GM10266 (cell line): ENCODE measurements at regions not wholly inside any gene's neighbourhood (a gene's known extent, or its start where the extent isn't known, plus 50 kb on each side); places are given as distances from the start of the nearest gene placed in this dataset.

Source experiments
- DNase-seq: peaks from one replicate; pipeline ENCODE4 v3.0.0; 2012; ENCODE audit errors: extremely low spot score
- TF ChIP-seq, protein P1 (sequence below): IDR thresholded peaks from 2 replicates; pipeline ENCODE4 v1.5.1; 2012; ENCODE audit warnings: mild to moderate bottlenecking, low read depth; ENCODE audit not compliant: control insufficient read depth, insufficient read depth; ENCODE audit errors: missing control alignments

DNA sequence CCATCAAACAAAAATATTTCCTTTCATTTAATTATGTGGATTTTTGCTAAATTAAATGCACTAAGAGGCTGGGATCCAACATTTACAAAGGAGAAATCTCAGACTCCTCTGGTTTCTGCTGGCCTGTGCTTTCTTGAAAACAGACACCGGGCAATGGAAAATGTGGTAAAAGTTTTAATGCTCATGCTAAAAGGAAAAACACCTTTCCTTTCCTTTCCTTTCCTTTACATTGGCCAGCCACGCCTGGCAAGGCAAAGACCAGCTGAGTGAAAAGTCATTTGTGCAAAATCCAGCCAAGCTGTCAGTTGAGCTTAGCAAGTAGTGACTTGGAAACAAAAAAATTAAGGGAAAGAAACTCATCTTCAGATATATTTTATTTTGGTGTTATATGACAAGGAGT lies 240.3 kb downstream of the LACC1 start:
- DNase-seq: no peak
- TF ChIP-seq, protein P1, sequence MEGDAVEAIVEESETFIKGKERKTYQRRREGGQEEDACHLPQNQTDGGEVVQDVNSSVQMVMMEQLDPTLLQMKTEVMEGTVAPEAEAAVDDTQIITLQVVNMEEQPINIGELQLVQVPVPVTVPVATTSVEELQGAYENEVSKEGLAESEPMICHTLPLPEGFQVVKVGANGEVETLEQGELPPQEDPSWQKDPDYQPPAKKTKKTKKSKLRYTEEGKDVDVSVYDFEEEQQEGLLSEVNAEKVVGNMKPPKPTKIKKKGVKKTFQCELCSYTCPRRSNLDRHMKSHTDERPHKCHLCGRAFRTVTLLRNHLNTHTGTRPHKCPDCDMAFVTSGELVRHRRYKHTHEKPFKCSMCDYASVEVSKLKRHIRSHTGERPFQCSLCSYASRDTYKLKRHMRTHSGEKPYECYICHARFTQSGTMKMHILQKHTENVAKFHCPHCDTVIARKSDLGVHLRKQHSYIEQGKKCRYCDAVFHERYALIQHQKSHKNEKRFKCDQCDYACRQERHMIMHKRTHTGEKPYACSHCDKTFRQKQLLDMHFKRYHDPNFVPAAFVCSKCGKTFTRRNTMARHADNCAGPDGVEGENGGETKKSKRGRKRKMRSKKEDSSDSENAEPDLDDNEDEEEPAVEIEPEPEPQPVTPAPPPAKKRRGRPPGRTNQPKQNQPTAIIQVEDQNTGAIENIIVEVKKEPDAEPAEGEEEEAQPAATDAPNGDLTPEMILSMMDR: no peak

DNA sequence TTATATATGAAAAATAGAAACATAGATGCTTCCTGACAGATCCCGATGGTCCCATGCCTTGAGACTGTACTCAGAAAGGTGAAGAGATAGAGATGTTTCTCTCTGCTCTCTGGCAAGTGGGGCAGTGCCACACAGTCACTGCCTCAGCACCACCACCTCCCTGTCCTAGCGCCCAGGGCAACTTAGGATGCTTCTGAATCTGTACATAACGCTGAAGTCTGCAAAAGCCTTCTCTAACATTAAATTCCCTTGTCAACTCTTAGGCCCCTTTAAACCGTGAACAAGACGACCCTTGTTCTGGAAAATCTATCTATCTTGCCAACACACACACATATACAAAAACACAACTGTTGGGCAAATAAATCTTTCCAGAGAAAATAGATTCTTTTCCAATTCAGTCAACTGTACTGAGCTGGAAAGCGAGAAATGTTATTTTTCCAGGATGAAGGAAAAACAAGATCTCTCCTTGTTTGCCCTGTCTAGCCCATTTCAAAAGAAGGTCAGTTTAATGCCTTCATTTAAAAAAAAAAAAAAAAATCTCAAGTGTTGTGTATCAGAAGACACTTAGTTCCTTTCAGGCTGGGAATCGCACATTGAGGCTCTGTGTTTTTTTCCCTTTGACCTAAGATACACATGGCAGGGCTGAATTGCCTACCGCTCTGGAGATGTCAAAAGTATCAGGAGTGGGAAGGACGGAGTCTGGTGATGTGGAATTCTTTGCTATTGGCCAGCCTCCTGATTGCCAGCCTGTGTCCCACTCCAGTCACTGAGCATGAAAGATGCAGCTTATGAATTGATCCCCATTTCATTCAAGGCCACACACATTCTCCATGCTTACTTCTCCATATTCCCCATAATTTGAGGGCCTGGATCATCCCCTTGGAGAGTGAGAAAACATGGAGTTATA lies 241.4 kb downstream of the LACC1 start:
- TF ChIP-seq, protein P1: no peak
- no peak for DNase-seq

DNA sequence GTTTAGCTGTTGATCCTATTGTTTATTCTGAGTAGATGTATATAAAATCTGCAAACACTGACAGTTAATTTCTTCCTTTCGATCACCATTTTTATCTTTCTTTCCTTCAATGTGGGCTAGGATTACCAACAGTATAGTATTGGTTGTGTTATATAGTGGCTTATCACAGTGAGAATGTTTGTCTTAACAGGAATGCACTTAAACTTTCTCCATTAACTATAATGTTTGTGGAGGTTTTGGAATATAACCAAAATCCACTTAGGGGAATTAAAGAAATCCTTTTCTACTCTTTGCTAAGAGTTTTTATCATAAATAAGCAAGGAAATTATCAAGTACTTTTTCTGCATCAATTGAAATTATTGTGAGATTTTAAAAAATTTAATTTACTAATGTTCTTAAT lies 244.6 kb downstream of the LACC1 start:
- DNase-seq: no peak
- TF ChIP-seq, protein P1: no peak

DNA sequence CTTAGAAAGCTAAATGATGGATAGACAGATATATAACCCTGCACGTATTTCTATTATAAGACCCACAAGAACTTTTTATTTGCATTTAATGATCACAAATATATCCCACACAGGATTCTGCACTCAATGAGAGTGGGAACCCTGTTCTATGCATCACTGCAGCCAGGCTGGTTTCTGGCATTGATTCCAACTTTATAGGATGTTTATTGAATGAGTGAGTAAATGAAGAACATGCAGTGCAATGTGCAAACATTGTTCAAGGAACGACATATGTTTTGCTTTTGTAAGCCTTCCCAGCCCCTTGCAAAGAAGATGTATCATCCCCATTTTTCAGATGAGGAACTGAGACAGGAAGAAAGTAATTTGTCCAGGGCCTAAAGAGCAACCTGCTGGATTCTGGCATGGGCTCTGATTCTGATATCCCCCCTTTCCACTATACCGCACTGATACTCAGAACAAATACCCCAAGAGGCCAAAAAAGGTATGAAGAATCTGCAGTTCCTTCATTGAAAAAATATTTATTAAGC lies 246.3 kb downstream of the LACC1 start:
- DNase-seq: no peak
- TF ChIP-seq, protein P1: no peak

DNA sequence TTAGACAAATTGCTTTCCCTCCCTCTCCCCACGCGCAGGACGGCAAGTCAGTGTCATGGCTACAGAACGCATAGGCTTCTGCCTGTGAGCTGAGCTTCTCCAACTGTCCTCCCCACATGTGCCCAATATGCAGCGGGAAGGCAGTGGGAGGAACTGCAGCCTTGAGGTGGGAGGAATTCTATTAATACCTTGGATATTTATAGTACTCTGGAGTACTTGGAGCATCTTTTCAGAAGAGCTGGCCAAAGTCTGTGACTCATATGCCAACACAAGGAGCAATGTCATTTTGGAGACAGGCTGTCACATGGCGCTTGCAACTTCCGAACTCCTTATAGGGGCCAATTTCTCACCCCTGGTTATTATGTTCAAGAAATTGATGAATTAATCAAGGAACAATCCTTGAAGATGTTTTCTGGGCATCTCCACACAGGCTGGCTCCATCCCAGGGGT lies 245.0 kb upstream of the SERP2 start:
- no peak for DNase-seq
- TF ChIP-seq, protein P1: no peak

DNA sequence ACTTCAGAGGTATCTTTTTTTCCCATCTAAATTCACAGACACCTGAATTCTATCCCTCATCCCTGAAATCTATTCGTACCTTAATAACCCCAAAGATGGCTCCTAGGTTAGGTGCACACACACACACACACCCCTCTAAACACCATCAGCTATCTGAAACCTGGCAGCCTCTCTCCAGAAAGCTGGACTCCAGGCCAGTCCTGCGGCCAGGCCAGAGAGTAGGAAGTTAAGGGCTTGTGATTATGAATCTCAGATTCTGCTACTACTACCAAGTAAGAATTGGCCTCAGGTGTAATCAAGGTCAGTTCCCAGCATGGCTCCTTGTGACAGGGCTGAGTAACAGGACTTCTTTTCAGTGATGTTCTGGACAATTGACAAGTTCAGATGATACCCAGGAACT lies 244.2 kb upstream of the SERP2 start:
- TF ChIP-seq, protein P1: no peak
- no peak for DNase-seq

DNA sequence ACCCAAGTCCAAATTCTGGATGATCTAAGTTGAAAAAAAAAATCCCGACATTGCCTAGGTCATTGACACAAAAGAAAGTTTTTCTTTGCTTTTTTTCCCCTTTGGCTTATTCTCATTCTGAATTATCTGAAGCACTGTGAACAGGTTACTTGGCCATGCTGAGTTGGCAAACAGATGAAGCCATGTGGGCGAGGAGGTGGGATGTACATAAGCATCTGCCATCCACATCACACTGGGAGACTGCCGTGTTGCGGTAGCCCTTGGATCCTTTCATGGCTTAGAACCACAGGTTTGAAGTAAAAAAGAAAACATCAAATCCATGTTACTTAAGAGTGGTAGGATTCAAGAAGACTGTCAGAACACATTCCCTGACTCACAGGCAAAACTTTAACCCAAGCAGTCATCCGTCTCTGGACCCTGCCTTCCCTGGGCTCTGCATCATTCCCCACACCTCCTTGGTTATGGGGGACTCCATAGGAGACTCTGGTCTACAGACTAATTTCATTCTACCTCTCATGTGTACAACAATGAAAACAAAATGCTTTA lies 242.5 kb upstream of the SERP2 start:
- TF ChIP-seq, protein P1: no peak
- no peak for DNase-seq
